HG02870 (cell line): ENCODE measurements at regions not wholly inside any gene's neighbourhood (a gene's known extent, or its start where the extent isn't known, plus 50 kb on each side); places are given as distances from the start of the nearest gene placed in this dataset.

Experiments used
- ATAC-seq: cut with Tn5 transposase; IDR thresholded peaks from one replicate; pipeline ENCODE4 v1.9.1; 2021; ENCODE audit warnings: mild to moderate bottlenecking, moderate library complexity; ENCODE audit not compliant: unreplicated experiment

DNA sequence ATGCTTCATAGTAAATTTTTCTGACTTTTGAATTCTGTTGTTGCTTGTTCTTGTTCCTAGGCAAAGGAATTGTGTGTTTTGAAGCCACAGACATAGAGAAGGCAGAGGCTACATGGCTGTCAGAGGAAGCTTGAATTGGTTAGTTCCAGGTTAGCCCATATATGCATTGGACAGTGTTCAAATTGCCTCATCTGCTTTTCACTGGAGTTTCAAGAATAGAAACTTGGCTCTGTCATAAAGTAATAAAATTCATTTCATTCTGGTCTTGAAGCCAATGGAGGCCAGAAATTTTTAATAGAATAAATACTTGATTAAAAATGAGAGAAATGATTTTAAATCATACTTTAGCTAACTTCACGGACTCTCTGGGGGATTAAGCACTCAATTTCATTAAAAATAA, 178.0 kb downstream of the YIPF5 start:
- ATAC-seq: no peak

GRCh38 chr5:144002876-144003275, 167.6 kb downstream of the YIPF5 start:
- no peak for ATAC-seq

GRCh38 chr5:144003636-144004035, 166.8 kb downstream of the YIPF5 start:
- ATAC-seq: no peak

GRCh38 chr5:144004146-144004545, 166.3 kb downstream of the YIPF5 start:
- ATAC-seq: no peak

GRCh38 chr5:144004751-144005150, 165.7 kb downstream of the YIPF5 start:
- no peak for ATAC-seq

DNA sequence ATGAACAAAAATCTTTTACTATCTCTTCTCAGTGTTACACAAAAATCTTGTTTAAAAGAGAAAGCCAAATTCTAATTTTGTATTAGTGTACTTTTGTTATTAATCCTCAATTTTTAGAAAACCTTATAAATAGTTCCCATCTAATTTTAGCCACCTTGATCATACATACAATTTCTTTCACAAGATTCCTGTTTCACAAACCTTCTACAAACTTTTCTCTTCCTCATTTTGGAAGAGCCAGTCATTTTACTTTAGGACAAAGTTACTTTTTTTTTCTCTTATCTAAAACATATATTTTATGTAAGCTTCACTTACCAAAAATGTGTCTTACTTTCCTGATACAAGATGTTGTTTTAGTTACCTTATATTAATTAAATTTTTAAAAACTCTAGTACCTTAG, 161.3 kb downstream of the YIPF5 start:
- no peak for ATAC-seq

GRCh38 chr5:144011388-144011787, 159.1 kb downstream of the YIPF5 start:
- no peak for ATAC-seq

DNA sequence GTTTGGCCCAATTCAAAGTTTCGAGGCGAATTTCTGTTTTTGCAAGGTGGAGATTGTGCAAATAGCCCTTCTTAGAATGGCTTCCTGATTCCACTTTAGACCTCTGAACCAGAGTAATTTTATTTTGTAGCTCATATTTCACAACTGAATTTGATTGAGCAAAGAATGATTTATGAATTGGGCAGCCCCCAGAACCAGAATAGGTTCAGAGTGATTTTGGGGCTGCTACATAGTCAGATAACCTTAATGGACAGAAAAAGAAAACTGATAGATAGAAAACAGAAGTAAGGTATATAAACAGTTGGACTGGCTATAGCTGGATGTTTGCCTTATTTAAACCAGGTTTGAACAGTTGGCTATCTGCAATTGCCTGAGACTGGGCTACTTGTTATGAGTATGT, 156.6 kb downstream of the YIPF5 start:
- no peak for ATAC-seq

GRCh38 chr5:144015961-144016360, 154.5 kb downstream of the YIPF5 start:
- ATAC-seq: no peak

- no peak for ATAC-seq
Measured at GRCh38 chr5:144017119-144017518, 153.3 kb downstream of the YIPF5 start.

- no peak for ATAC-seq
Measured at GRCh38 chr5:144017631-144018030, 152.8 kb downstream of the YIPF5 start.

- ATAC-seq: no peak
Measured at GRCh38 chr5:144024090-144024489, 146.4 kb downstream of the YIPF5 start.

GRCh38 chr5:144024545-144024944, 145.9 kb downstream of the YIPF5 start:
- ATAC-seq: no peak

- no peak for ATAC-seq
Measured at GRCh38 chr5:144026286-144026685, 144.2 kb downstream of the YIPF5 start.

DNA sequence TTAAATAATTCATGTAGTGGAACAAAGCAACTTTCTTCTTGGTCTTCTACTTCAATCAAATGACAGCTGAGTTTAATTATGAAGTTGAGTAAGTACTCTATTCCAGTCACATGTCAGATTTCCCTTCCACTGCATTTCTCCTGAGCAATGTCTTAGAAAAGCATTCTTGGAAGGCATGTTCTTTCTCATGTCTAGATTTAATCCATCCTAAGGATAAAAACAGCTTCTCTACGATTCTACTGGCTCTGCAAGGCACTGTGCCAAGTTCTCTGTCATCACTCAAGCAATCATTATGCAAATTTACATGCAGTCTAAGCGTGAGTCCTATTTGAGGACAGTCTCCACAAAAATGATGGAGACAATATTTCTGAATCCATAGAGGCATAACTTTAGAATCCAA, 142.4 kb downstream of the YIPF5 start:
- no peak for ATAC-seq

- no peak for ATAC-seq
Measured at GRCh38 chr5:144028636-144029035, 141.8 kb downstream of the YIPF5 start.

DNA sequence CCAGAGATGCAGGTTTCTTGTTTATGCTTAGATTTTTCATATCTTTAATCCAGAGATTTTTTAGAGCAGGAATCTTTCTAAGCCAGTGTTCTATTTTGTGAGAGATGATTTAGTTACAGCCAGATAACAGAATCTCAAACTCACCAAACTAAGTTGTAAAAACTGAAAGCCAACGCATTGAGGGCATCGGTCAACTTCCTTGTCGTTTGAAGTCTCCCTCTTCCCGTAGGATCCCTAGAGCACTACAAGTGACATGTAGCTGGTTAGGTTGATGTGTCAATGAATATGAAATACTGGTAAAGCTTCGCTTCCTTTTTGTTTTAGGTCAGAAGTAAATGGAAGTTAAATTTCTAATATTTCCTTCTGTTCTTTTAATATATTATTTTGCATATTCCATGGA, 139.6 kb downstream of the YIPF5 start:
- no peak for ATAC-seq

- ATAC-seq: no peak
Measured at GRCh38 chr5:144032375-144032774, 138.1 kb downstream of the YIPF5 start.

DNA sequence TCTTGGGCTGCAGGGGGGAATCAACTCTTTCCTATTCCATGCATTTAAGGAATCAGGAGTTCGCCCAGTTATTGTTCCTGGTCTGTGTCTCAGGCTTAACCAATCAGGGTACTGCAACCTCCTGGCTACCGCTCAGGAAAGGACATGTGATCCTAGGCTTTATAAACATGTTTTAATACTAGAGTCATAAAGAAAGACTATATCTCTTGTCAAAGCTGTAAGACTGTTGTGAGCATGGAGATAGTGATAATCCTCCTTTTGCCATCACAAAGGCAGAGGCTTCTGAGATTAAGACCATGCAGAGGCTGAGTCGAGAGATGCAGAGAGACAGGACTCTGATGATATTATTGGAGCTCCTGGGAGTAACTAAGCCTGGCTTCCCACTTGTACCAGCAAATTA, 137.0 kb downstream of the YIPF5 start:
- no peak for ATAC-seq

- ATAC-seq: no peak
Measured at GRCh38 chr5:144035046-144035740, 135.3 kb downstream of the YIPF5 start.

DNA sequence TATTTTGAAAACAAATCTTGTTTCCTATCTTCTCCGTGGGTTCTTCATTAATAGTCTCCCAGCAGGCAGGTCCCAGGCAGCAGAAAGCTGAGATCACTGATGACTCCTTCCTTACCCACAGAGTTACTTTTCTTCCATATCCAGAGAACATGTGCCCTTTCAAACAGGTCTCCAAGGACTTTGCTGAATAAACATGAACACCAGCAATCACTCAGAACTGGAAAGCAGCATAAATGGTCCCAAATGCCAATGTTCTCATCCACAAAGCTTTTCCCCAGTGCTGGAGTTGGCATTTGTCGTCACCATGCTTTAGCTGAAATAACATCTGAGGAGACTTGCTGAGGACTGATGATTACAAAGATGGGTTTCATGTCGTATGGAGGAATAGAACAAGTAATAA, 134.0 kb downstream of the YIPF5 start:
- ATAC-seq: no peak

GRCh38 chr5:144040615-144041305, 129.7 kb downstream of the YIPF5 start:
- ATAC-seq: no peak

DNA sequence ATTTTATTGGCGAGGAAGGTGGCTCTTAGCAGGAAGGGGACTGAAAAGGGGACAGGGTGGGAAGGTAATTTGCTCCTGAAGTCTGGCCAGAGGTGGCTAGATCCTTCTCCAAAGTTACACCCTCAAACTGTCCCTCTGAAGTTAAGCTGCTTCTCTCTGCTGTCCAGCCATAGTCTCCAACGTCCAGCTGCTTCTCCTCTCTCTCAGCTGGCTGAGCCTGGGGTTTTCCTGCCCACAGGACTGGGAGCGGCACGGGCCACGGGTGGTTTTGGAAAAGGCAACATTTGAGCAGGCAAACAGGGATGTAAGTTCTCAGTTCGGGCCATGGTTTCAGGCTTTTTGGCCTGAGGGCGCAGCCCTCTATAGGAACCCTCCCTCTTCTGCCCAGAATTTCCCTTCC, 128.3 kb downstream of the YIPF5 start:
- ATAC-seq: no peak
